GM23248 (cell line): ENCODE measurements at regions not wholly inside any gene's neighbourhood (a gene's known extent, or its start where the extent isn't known, plus 50 kb on each side); places are given as distances from the start of the nearest gene placed in this dataset.

Source experiments
- EZH2 ChIP-seq: fragments of 200-600 bp; sonication (generic); IDR thresholded peaks from 2 replicates; pipeline ENCODE4 v1.6.1; 2018; ENCODE audit warnings: antibody characterized with exemption, mild to moderate bottlenecking; ENCODE audit not compliant: insufficient read depth, poor library complexity, severe bottlenecking
- EZH2phosphoT487 ChIP-seq: fragments of 200-600 bp; sonication (generic); IDR thresholded peaks from 2 replicates; pipeline ENCODE4 v1.6.1; 2018; ENCODE audit warnings: antibody characterized with exemption, moderate library complexity, mild to moderate bottlenecking, low read depth; ENCODE audit not compliant: insufficient read depth

DNA sequence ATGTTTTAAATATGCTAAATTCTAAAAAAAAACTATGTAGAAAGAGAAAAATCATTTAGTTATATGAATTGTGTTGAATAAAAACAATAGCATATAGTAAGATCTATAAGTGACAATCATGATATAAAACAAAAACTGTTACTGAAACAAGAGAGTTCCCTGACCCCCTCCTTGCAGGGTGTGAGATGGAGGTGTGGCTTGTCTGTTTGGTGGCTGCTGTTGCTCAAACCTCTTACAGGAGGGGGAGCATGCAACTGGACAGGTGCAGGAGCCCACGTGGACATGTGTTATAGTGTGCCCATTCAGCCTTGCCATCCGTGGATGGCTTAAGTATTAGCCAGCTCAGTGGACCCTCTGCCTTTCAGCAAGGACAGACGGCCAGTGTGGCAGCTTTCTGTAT, 206.7 kb downstream of the MOXD1 start:
- TF ChIP-seq EZH2 (no peak), EZH2phosphoT487 (no peak)
